ENCODE measurements at regions not wholly inside any gene's neighbourhood (a gene's known extent, or its start where the extent isn't known, plus 50 kb on each side); places are given as distances from the start of the nearest gene placed in this dataset.
"Not testable (repeated sequence)": the region's sequence is repeated elsewhere in the genome, so short reads cannot be mapped to it uniquely, and the experiment has no call there.

GRCh38 chr10:18797286-18797685 lies 138.1 kb downstream of the ARL5B start:
- H3K4me3 ChIP-seq (ENCODE audit: low read depth, low read length): no peak overlapping the region
- no peak for TF ChIP-seq CTCF (IDR thresholded peaks at IDR 0.05; ENCODE audit: control insufficient read depth, extremely low read depth, insufficient read depth)
- no peak for DNase-seq (ENCODE audit: low read depth)

- no peak for DNase-seq (ENCODE audit: low read depth)
- TF ChIP-seq CTCF (IDR thresholded peaks at IDR 0.05; ENCODE audit: control insufficient read depth, extremely low read depth, insufficient read depth): no peak
- H3K4me3 ChIP-seq (ENCODE audit: low read depth, low read length): no peak overlapping the region
Measured at GRCh38 chr10:18822156-18822555, 162.9 kb downstream of the ARL5B start.

- no peak for DNase-seq (ENCODE audit: low read depth)
- no peak for TF ChIP-seq CTCF (IDR thresholded peaks at IDR 0.05; ENCODE audit: control insufficient read depth, extremely low read depth, insufficient read depth)
- H3K4me3 ChIP-seq (ENCODE audit: low read depth, low read length): no peak overlapping the region
Measured at GRCh38 chr10:18829259-18829658, 170.0 kb downstream of the ARL5B start.

GRCh38 chr10:18830277-18830676 lies 171.0 kb downstream of the ARL5B start:
- no peak for DNase-seq (ENCODE audit: low read depth)
- no peak for TF ChIP-seq CTCF (IDR thresholded peaks at IDR 0.05; ENCODE audit: control insufficient read depth, extremely low read depth, insufficient read depth)
- H3K4me3 ChIP-seq (ENCODE audit: low read depth, low read length): no peak overlapping the region

GRCh38 chr10:18856623-18857022 lies 192.0 kb upstream of the MALRD1 start:
- not testable (repeated sequence) for DNase-seq (ENCODE audit: low read depth); H3K4me3 ChIP-seq (ENCODE audit: low read depth, low read length)

GRCh38 chr10:18859659-18860058 lies 188.9 kb upstream of the MALRD1 start:
- no peak for DNase-seq (ENCODE audit: low read depth)
- H3K4me3 ChIP-seq (ENCODE audit: low read depth, low read length): no peak overlapping the region
- no peak for TF ChIP-seq CTCF (IDR thresholded peaks at IDR 0.05; ENCODE audit: control insufficient read depth, extremely low read depth, insufficient read depth)

GRCh38 chr10:18860186-18860585 lies 188.4 kb upstream of the MALRD1 start:
- DNase-seq (ENCODE audit: low read depth): no peak
- TF ChIP-seq CTCF (IDR thresholded peaks at IDR 0.05; ENCODE audit: control insufficient read depth, extremely low read depth, insufficient read depth): no peak

More at GRCh38 chr10:18860186-18860585, 188.4 kb upstream of the MALRD1 start:
- H3K4me3 ChIP-seq (ENCODE audit: low read depth, low read length): no peak overlapping the region

Data from LNCaP clone FGC (cell line).